ENCODE measurements at regions not wholly inside any gene's neighbourhood (a gene's known extent, or its start where the extent isn't known, plus 50 kb on each side); places are given as distances from the start of the nearest gene placed in this dataset.

DNA sequence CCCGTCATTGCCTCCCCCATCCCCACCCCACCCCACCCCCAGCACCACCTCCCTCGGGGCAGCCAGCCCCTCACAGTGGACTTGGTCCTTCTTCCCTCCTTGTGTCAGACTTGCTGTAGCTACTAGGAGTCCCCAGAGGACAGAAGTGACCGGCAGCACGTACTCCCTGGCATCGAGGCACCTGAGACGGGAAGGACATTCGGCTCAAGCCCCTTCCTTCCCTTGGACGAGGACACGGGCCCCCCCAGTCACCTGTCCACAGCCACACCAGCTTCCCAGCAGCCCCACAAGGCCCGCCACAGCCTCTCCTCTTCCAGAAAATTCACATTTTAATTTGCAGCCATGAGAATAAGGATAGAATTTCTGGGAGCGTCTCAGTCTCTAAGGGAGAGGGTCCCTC, 267.8 kb upstream of the SHH start:
- TF ChIP-seq, protein P1, sequence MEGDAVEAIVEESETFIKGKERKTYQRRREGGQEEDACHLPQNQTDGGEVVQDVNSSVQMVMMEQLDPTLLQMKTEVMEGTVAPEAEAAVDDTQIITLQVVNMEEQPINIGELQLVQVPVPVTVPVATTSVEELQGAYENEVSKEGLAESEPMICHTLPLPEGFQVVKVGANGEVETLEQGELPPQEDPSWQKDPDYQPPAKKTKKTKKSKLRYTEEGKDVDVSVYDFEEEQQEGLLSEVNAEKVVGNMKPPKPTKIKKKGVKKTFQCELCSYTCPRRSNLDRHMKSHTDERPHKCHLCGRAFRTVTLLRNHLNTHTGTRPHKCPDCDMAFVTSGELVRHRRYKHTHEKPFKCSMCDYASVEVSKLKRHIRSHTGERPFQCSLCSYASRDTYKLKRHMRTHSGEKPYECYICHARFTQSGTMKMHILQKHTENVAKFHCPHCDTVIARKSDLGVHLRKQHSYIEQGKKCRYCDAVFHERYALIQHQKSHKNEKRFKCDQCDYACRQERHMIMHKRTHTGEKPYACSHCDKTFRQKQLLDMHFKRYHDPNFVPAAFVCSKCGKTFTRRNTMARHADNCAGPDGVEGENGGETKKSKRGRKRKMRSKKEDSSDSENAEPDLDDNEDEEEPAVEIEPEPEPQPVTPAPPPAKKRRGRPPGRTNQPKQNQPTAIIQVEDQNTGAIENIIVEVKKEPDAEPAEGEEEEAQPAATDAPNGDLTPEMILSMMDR (IDR thresholded peaks at IDR 0.05; ENCODE audit: low read depth, low read length) = no peak
- H3K4me3 ChIP-seq (replicated peaks in 1 of 2; ENCODE audit: low read depth in 2 of 2, low read length in 2 of 2) = no peak overlapping the region
- DNase-seq (ENCODE audit: low read depth in 2 of 2) = no peak

DNA sequence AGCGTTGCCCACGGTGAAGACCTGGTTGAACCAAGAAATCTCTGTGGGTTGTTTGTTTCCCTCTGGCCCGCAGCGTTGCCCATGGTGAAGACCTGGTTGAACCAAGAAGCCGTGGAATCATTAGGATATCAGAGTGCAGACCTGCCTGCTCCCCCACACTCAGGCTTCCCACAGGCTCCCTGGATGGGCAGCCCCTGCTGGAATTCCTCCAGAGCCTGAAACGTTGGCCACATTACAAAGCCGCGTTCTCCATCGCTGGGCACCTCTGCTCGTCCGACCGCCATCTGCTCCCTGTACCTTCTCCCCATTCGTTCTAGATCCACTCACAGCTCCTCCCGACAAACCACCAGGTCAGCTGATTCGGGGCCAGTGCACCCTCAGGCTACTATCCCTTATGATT, 266.9 kb upstream of the SHH start:
- no peak for DNase-seq (ENCODE audit: low read depth in 2 of 2)
- H3K4me3 ChIP-seq (replicated peaks in 1 of 2; ENCODE audit: low read depth in 2 of 2, low read length in 2 of 2) = no peak overlapping the region
- TF ChIP-seq, protein P1 (IDR thresholded peaks at IDR 0.05; ENCODE audit: low read depth, low read length) = no peak

DNA sequence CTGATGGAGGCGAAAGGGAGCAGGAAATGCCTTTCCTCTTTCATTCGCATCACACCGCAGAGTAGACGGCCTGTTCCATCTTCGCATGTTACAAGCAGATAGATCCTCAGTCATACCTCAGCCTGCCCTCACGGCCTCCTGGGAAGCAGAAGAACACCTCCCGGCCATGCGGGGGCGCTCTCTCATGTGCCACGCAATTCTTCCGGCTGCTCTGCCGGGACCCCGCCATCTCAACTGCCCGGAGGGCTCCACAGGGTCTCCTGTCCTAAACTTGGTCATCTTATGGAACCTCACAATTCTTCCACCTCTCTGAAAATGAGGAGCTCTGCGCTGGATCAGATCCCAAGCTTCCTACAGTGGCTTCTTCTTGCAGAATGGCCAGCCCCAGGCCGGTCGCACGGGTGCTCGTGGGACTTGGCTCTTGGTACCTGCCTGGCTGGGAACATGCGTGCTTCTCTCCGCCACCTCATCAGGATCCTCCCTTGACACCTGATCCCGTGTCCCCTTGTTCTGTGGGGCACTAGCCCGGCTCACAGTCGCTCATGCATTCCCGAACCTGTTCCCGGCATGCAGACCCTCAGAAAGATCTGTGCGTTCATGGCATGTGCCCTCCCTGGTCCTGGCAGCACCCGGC, 262.8 kb upstream of the SHH start:
- TF ChIP-seq, protein P1 (IDR thresholded peaks at IDR 0.05; ENCODE audit: low read depth, low read length) = no peak
- DNase-seq (ENCODE audit: low read depth in 2 of 2) = no peak
- H3K4me3 ChIP-seq (replicated peaks in 1 of 2; ENCODE audit: low read depth in 2 of 2, low read length in 2 of 2) = no peak overlapping the region

DNA sequence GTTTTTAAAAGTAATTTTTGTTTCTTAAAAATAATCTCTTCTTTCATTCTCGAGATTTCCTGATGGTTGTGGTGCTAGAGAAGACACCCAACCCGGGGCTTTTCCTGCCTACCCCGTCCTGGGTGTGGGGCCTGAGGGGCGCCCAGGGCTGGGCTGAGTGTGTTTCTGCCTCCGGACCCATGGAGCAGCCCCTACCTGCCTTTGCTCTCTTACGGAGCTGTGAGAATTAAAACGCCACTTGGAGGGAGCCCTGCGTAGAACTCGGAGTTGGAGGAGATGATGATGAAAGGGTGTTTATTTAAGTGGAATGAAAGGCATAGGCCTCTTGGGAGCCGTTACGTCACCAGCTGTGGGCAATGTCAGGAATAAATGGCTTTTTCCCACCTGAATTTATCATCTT, 261.8 kb upstream of the SHH start:
- DNase-seq (ENCODE audit: low read depth in 2 of 2) = no peak
- TF ChIP-seq, protein P1 (IDR thresholded peaks at IDR 0.05; ENCODE audit: low read depth, low read length) = no peak
- no peak overlapping the region for H3K4me3 ChIP-seq (replicated peaks in 1 of 2; ENCODE audit: low read depth in 2 of 2, low read length in 2 of 2)

DNA sequence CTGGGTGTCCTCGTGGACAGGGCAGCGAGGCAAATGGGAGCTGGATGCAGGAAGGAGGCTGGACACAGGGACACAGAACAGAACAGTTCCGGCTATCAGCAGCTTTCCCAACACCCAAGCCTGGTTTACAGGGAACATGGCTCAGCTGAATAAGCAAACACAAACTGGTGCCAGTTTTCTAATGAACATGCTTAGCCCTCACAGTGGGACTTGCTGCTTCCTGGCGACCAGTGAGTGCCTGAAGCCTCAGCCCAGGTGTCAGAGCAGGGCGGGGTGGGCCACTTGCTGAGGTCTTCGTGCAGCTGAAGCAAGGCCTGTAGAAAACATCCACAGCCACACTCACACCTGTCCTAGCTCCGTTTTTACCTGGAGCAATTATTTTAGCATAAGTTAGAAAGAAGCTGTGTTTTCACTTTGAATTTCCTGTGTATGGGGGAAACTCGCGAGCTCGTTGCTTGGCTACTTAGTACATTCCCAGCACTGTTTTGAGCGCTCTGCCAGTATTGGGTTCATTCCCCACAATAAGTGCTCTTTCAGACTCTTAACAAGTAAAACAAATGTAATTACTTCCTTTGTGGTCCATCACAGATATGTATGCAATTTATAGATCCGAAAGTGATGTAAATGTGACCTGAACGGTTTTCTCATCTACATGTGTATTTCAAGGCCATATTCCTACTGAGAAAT, 261.2 kb upstream of the SHH start:
- no peak for DNase-seq (ENCODE audit: low read depth in 2 of 2)
- TF ChIP-seq, protein P1 (IDR thresholded peaks at IDR 0.05; ENCODE audit: low read depth, low read length) = no peak
- H3K4me3 ChIP-seq (replicated peaks in 1 of 2; ENCODE audit: low read depth in 2 of 2, low read length in 2 of 2) = no peak overlapping the region

DNA sequence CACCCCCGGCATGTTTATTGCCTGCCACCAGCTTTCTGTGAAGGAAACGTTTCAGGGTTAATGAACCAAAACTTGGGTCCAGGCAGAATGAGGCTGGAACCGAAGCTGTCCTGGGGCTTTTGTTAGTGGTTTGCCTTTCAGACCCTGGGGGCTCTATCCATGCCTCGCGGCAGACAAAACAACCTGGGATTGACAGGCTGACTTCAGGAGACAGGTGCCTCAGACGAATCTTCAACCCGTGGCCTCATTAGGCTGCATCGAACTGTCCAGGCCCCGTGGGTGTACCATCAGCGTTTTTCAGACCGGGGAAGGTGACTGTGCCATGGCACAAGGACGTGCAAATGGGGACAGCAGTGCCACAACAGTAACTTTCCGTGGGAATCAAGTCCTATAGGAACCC, 259.3 kb upstream of the SHH start:
- H3K4me3 ChIP-seq (replicated peaks in 1 of 2; ENCODE audit: low read depth in 2 of 2, low read length in 2 of 2) = no peak overlapping the region
- no peak for DNase-seq (ENCODE audit: low read depth in 2 of 2)
- TF ChIP-seq, protein P1 (IDR thresholded peaks at IDR 0.05; ENCODE audit: low read depth, low read length) = no peak
